ENCODE measurements at regions not wholly inside any gene's neighbourhood (a gene's known extent, or its start where the extent isn't known, plus 50 kb on each side); places are given as distances from the start of the nearest gene placed in this dataset.

GRCh38 chr1:38213646-38214434 is 167.2 kb upstream of the POU3F1 start:
- no peak for TF ChIP-seq CTCF (IDR thresholded peaks at IDR 0.05; ENCODE audit: low read depth, low read length, poor library complexity, severe bottlenecking)
- no peak for TF ChIP-seq EZH2phosphoT487 (IDR thresholded peaks at IDR 0.05; ENCODE audit: borderline replicate concordance, low read length)

Data from DOHH2 (cell line).